Stimulated activated CD4-positive, alpha-beta T cell treated with anti-CD3 and anti-CD28 coated beads, Interleukin-1b, Interleukin-23, amount 100 ng/mL, for 4 hours (primary cell): ENCODE measurements at regions not wholly inside any gene's neighbourhood (a gene's known extent, or its start where the extent isn't known, plus 50 kb on each side); places are given as distances from the start of the nearest gene placed in this dataset.

Experiments
- DNase-seq, 2 donors: peaks; one replicate each; pipeline ENCODE4 v3.0.0-alpha.2; 2020; ENCODE audit warnings: low read depth in 2 of 2

GRCh38 chr21:29441651-29442050 lies 142.9 kb downstream of the BACH1 start:
- no peak for DNase-seq

- no peak for DNase-seq
Observed at GRCh38 chr21:29443411-29444010, 144.8 kb downstream of the BACH1 start.

- DNase-seq: no peak
Observed at GRCh38 chr21:29448766-29449165, 150.0 kb downstream of the BACH1 start.

- DNase-seq: no peak
Observed at GRCh38 chr21:29449306-29449950, 150.7 kb downstream of the BACH1 start.

GRCh38 chr21:29450058-29450457 lies 151.3 kb downstream of the BACH1 start:
- no peak for DNase-seq

GRCh38 chr21:29453511-29453910 lies 154.8 kb downstream of the BACH1 start:
- no peak for DNase-seq

- no peak for DNase-seq
Observed at GRCh38 chr21:29454179-29454578, 155.5 kb downstream of the BACH1 start.

GRCh38 chr21:29462479-29462878 lies 163.8 kb downstream of the BACH1 start:
- DNase-seq: no peak

GRCh38 chr21:29465546-29465945 lies 166.8 kb downstream of the BACH1 start:
- DNase-seq: no peak

GRCh38 chr21:29466532-29466931 lies 167.8 kb downstream of the BACH1 start:
- no peak for DNase-seq

- no peak for DNase-seq
Observed at GRCh38 chr21:29470397-29470796, 171.7 kb downstream of the BACH1 start.

GRCh38 chr21:29473808-29474207 lies 175.1 kb downstream of the BACH1 start:
- no peak for DNase-seq

- DNase-seq: no peak
Observed at GRCh38 chr21:29475329-29475728, 176.6 kb downstream of the BACH1 start.

- no peak for DNase-seq
Observed at GRCh38 chr21:29477347-29477746, 178.6 kb downstream of the BACH1 start.

GRCh38 chr21:29477941-29478340 lies 179.2 kb downstream of the BACH1 start:
- no peak for DNase-seq

GRCh38 chr21:29481081-29481480 lies 182.4 kb downstream of the BACH1 start:
- DNase-seq: no peak

GRCh38 chr21:29481641-29482040 lies 182.9 kb downstream of the BACH1 start:
- no peak for DNase-seq

- no peak for DNase-seq
Observed at GRCh38 chr21:29486306-29486807, 187.6 kb downstream of the BACH1 start.
